Hematopoietic multipotent progenitor cell treated with erythropoietin and hydrocortisone succinate and interleukin-3 and kit ligand, for 6 days (in vitro differentiated cells): ENCODE measurements at regions not wholly inside any gene's neighbourhood (a gene's known extent, or its start where the extent isn't known, plus 50 kb on each side); places are given as distances from the start of the nearest gene placed in this dataset.
"Not testable (repeated sequence)": the region's sequence is repeated elsewhere in the genome, so short reads cannot be mapped to it uniquely, and the experiment has no call there.

Experiments used
- DNase-seq: peaks from one replicate; pipeline ENCODE4 v3.0.0-alpha.2; 2015

DNA sequence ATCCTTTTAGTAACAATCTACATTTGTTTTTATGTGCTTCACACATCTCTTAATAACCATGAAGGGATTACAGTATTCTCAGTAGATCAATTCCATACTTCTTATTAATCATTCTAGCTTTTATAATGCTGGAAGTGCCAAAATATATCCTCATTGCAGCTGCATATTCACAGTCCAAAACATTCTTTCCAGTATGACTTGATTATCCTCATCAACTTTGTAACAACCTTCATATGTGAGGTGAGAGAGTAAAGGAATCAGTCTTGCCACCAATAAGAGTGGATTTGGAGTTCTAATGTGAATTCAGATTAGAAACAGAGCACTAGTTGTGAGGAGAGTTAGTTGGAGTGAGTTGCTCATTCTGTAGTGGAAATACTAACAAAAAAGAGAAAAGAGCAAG is 208.0 kb upstream of the SPRY2 start:
- no peak for DNase-seq

DNA sequence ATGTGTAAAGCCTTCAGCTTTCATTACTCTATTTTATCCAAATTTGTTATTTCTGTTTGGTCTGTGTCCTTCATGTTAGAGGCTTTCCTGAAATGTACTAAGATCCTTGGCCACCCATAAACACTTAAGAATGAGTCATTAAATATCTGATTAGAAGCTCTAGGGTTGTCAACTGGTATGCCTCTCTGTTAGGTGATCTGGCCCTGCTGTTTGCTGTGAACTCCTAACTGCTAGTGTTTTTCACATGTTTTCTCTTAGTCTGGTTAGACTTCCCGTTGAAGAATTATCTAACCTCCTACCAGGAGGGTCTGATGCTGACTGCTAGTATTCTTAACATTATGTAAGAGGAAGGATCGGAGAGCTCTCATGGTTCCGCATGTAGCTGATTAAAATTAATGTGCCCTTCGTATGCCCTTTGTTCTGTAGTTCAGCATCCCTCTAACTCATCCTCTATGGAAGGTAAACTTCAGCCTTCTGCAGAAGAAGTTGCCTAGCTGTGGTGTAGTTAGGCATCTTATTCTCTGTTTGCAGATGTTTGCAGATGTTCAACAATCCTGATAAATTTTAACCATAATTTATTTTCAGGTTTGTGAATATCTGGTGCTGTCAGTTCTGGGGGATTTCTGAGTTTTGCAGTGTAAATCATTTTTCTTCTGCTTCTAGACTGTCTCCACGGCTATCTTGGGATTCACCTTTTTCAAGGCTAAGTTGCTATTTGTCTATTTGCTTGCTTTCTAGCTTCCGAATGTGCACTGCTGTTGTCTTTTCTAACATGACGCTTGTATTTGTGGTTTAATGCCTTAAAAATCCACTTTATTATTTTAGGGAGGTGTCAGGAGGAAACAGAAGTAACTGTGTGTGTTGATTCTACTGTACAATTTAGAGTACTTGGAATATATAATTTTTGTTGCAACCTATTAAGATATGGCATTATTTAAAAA is 207.2 kb upstream of the SPRY2 start:
- no peak for DNase-seq

DNA sequence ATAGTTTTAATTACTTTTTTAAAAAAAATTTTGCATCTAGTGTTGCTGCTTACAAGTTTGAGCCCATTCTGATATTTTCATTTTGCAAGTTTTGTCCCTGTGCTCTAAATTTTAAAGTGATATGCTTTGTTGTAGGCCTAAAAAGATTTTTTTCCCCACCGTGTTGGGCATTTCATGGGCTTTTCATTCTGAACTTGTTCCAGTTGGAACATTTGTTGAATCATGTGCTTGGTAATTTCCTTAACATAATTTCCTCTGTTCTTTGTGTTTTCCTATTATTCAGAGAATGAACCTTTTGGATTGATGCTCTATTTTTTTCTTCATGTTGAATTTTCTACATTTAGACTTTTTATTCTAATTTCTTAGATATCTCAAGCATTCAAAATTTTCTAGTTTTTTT is 206.4 kb upstream of the SPRY2 start:
- no peak for DNase-seq

DNA sequence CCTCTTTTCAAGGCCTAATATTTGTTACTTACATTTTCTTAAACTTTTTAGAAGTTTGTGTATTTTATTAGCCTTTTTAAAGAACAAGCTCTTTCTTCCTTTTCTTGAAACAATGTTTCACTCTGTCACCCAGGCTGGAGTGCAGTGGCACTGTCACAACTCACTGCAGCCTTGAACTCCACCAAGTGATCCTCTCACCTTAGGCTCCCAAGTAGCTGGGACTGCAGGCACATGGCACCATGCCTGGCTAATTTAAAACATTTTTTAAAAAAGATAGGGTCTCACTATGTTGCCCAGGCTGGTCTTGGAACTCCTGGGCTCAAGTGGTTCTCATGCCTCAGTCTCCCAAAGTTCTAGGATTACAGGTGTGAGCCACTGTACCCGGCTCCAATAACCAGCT is 192.2 kb upstream of the SPRY2 start:
- no peak for DNase-seq

DNA sequence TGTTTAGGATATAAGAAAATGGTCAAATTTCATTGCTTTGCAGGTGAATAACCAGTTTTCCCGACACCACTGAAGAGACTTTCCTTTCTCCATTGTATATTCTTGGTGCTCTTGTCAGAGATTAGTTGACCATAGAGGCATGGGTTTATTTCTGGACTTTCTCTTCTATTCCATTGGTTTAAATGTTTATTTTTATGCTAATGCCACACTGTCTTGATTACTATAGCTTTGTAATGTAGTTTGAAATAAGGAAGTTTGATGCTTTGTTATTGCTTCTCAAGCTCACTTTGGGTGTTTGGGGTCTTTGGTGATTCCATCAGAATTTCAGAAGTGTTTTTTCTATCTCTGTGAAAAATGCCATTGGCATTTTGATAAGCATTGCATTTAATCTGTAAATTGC is 190.0 kb upstream of the SPRY2 start:
- no peak for DNase-seq

DNA sequence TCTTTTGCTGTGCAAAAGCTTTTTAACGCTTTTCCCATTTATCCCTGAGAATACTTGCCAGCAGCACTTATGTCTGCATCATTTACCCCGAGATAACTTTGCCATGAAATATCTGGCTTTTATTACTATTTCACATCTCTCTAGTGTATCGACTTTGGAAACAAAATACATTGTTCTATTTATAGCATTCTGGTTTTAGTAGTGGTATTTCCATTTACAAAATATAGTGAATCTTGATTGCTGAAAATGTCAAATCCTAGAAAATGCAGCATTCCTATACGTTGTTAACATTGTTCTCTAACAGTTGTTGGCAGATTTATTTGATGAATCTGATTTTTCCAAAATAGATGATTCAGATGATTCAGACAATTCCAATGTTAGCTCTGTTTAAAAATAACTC is 189.3 kb upstream of the SPRY2 start:
- DNase-seq = no peak

DNA sequence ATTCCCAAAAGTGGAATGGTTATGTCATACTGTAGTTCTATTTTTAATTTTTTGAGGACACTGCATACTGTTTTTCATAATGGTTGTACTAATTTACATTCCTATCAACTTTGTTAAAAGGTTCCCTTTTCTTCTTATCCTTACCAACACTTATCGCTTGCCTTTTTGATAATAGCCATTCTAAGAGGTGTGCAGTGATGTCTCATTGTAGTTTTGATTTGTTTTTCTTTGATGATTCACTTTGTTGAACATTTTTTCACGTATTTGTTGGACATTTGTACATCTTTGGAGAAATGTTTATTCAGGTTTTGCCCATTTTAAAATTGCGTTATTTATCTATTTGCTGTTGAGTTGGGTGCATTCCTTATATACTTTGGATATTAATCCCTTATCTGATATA is 188.8 kb upstream of the SPRY2 start:
- no peak for DNase-seq

DNA sequence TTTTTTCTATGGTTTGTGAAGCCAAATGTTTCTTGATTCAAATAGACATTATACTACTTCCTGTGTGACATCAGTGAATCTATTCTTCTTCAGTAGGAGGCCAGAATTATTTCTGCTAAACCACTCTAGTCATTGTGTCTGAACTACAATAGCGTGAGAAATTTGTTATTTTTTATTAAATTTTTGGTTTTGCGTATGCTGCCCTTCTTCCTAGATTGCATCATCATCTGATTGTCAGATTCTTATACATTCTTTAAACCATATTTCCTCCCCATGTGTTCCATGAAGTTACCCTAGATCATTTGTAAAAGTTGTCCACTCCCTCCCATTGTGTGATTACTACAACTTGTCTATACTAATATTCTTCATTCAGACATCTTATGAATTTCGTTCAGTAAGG is 187.8 kb upstream of the SPRY2 start:
- DNase-seq = no peak

DNA sequence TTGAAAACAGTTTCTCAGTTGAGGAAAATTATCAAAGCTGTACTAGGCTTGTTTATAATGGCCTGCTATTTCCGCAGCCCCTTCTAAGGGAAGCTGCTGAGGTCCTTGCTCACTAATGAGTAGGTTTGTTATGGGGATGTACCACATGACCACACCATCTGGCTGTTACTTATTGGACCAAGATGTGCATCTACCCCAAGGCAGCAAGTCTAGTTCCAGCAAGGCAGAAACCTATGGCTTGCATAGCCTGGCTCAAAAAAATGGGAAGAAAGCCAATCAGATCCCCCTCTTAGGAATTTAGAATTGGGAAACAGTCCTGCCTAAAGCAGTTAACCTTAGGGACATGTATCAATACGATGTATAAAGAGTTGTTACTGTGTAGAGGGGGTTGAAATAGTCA is 186.5 kb upstream of the SPRY2 start:
- DNase-seq = no peak

DNA sequence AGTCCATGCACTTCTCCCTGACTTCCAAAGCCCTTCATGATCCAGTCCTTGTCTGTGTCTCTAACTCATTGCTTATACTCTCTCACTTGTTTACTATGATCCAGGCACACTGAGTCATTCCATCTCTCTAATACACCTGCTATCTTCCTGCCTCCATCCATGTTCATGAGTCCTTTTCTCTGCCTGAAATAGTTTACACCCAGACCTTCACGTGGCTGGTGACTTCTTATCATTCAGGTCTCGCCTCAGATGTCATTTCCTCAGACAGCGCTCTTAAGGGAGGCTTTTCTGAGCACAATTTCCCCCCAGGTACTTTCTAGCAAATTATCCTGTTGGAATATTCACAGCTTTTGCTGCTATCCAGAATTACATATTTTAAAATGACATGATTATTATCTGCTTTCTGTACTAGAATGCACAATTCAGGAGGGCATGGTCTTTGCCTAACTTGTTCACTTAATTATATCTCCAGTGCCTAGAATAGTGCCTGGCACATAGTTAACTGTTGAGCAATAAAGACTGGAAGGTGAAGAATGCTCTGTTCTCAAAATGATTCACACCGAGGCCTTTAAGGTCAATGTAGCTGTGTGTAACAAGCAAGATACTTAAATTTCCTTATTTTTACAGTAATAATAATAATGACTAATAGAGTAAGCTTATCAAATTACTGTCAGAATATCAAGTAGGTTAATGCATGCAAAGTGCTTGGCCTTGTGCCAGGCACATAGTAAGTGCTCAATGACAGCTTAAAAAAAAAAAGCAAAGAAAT is 183.7 kb upstream of the SPRY2 start:
- DNase-seq = no peak

DNA sequence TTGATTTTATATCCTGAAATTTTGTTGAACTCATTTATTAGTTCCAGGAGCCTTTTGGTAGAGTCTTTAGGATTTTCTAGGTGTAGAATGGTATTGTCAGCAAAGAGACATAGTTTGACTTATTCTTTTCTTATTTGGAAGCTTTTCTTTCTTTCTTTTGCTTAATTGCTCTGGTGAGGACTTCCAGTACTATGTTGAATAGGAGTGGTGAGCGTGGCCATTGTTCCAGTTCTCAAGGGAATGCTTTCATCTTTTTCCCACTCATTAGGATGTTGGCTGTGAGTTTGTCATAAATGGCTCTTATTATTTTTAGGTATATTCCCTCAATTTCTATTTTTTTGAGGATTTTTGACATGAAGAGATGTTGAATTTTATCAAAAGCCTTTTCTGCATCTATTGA is 182.2 kb upstream of the SPRY2 start:
- no peak for DNase-seq

DNA sequence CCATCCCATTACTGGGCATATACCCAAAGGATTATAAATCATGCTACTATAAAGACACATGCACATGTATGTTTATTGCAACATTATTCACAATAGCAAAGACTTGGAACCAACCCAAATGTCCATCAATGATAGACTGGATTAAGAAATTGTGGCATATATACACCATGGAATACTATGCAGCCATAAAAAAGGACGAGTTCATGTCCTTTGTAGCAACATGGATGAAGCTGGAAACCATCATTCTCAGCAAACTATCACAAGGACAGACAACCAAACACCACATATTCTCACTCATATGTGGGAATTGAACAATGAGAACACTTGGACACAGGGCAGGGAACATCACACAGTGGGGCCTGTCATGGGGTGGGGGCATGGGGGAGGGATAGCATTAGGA is 181.5 kb upstream of the SPRY2 start:
- DNase-seq = not testable (repeated sequence)

DNA sequence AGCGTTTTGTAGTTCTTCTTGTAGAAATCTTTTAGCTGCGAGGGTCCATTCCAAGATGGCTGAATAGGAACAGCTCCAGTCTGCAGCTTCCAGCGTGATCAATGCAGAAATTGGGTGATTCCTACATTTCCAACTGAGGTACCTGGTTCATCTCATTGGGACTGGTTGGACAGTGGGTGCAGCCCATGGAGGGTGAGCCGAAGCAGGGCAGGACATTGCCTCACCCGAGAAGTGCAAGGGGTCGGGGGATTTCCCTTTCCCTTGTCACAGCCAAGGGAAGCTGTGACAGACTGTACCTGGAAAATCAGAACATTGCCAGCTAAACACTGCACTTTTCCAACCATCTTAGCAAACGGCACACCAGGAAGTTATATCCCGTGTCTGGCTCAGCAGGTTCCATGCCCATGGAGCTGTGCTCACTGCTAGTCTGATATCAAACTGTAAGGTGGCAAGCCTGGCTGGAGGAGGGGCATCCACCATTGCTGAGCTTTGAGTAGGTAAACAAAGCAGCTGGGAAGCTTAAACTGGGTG is 176.0 kb upstream of the SPRY2 start:
- DNase-seq = no peak

DNA sequence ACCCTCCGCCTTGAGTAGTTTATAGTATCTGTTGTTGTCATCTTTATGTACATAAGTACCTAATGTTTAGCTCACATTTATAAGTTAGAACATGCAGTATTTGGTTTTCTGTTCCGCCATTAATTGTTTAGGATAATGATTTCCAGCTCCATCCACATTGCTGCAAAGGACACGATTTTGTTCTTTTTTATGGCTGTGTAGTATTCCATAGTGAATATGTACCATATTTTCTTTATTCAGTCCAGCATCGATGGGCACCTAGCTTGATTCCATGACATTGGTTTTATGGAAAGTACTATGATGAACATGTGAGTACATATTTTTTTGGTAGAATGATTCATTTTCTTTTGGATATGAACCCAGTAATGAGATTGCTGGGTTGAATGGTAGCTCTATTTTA is 174.4 kb upstream of the SPRY2 start:
- DNase-seq = no peak

DNA sequence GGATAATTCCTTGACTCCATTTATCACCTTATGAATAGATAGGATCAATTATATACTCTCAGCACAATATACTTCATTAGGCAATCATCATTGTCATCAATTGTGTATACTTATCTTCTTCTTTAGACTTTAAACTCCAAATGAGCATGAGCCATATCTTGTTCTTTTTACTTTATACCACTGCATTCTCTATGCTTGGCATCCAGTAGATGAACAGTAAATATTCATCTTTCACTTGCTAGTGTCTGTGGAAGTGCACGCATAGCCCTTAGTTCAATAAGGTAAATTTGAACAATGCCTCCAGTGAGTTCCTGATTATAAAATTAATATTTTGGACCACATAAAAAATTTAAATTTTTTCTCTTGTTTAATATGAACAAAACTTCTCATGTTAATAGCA is 172.3 kb upstream of the SPRY2 start:
- no peak for DNase-seq

DNA sequence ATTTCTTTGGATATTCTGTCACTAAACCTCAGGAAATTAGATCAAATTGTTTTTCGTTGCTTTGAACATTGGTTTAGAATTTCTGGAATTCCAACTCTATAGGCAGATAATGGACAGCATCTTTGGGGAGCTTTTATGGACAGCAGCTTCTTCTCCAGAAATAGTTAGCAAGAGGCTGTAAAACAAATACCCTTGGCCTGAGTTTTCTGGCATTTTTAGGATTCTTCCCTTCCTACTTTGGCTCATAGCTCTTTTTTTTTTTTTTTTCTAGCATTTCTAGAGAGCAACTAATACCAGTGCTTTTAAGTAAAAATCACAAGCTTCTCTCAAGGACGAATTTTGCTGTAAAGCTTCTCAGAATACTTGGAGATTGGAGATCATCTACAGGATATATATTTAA is 169.8 kb upstream of the SPRY2 start:
- no peak for DNase-seq

DNA sequence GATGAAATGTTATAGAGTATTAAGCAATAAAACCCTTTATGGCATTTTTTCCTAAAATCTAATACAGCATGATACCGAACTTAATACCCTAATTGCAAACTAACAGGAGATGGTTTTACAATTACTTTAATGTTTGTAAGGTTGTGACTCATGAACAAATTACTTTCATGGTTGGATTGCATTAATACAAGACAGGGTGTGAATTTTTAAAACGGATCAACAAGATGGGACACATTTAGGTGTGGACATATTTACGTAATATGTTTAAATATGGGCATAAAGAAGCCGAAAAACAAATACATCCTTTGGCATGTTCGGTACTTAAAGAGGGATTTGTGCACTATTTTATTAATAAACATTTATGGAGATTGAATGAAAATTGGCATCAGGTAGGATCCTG is 168.3 kb upstream of the SPRY2 start:
- DNase-seq = no peak

DNA sequence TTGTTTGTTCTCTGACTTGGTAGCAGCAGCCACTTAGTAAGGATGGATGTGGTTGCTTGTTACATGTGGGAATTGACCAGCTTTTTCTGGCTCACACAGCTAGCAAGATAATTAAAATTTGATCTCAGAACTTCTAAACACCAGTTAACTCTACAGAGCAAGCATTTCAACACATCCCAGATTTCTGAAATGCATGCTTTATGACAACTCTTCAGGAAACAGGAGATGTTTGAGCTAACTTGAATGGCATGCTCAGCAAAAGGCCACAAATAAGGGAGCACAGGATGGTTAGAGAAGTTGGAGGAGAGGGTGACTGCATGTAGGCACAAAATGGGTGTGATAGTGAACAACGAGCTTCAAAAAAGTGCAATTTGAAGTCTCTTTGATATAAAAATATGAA is 167.1 kb upstream of the SPRY2 start:
- DNase-seq = no peak

DNA sequence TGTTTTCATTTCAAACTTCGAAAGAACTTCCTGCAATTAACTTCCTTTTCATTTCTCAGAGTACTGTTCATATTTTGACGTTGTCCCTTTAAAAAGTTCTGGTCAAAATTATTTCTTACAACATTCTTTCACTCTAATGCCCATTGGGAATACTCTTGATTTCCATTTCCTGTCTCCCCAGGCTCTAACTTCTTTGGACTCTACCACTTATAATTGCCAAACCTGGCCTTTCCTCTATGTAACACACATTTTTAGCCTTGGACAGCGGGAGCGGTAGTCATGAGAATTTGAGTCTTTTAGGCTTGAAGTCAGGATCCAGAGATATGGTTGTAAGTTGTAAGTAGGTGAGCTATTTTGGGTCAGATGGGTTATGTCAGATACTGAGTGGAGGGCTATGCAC is 163.5 kb upstream of the SPRY2 start:
- no peak for DNase-seq

DNA sequence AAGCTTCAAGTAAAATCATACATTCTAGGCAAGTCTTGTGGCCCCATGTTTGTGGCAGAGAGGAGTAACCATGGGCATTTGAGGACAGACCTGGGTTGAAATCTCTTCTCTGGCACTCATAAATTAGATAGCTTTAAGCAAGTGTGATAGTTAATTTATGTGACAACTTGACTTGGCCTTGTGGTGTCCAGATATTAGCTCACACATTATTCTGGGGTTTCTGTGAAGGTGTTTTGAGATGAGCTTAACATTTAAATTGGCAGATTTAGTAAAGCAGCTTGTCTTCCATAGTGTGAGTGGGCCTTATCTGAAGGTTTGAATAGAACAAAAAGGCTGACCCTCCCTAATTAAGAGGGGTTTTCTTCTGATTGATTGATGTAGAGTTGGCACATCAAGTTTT is 161.4 kb upstream of the SPRY2 start:
- DNase-seq = no peak

DNA sequence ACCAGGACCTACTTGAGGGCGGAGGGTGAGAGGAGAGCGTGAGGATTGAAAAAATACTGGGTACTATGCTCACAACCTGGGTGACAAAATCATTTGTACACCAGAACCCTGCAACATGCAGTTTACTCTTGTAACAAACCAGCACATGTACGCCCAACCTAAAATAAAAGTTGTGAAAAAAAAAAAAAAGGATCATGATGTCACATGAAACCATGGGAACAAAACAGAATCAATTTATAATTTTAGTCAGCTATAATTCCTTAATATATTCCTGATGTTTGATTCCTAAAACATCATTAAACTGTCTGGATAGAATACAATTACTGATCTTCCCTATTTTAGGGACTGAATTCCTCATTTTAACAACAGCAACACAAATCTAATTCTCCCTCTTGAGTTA is 160.6 kb upstream of the SPRY2 start:
- DNase-seq = no peak

DNA sequence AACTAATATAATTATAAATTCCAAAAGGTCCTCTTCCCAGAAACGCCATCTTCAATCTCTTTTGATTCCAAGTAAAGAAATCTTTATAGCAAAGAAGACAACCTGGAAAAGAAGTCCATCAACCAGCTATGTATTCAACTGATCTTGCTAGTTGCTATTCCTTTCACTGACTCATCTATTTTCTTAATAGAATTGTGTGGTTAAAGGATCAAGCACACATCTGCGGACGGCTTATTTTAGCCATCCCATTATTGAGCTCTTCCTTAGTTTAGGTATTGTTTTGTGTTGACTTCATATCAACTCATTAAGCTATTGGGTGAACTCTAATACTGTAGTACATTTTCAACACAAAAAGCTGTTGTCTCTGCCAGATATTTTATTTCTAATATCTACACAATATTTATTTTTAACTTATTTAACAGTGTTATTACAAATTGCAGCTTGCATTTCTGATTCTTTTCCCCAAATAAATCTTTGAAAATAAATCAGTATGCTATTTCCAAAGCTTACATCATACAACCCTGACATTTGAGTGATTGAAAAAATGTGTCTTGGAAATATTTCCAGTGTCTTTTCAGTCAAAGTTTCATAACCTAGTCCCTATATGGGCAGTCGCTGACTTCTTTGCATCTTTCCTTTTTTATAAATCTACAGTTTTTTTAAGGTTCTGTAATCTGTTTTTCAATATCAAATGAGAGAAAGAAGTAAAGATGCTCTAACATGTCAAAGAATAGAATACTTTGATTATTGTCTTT is 158.8 kb upstream of the SPRY2 start:
- no peak for DNase-seq

DNA sequence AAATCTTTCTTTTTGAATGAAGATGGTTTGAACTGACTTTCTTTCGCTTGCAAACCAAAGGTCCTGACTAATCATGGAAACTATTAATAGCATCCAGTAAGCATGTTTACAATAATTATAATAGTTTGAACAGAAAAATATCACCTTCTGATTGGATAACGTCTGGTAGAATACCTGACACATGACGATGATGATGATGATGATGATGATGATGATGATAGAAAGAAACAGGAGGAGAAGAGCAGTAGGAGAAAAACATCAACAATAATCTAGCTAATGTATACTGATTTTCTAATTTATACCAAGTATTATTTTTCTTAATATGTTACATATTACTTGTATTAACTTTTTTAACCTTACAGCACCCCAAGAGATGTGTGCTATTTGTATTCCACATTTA is 157.5 kb upstream of the SPRY2 start:
- no peak for DNase-seq
